Neutrophil (primary cell): ENCODE measurements at regions not wholly inside any gene's neighbourhood (a gene's known extent, or its start where the extent isn't known, plus 50 kb on each side); places are given as distances from the start of the nearest gene placed in this dataset.

ENCODE experiments used
- H3K27ac ChIP-seq: fragments of 200-600 bp; sonication (generic); 2 replicates; pipeline ENCODE4 v1.5.1; 2016; ENCODE audit warnings: mild to moderate bottlenecking, moderate library complexity
- H3K27me3 ChIP-seq: fragments of 200-600 bp; sonication (generic); 2 replicates; pipeline ENCODE4 v1.6.0; 2016; ENCODE audit warnings: mild to moderate bottlenecking
- H3K36me3 ChIP-seq: fragments of 200-600 bp; sonication (generic); 2 replicates; pipeline ENCODE4 v1.5.1; 2017
- H3K4me1 ChIP-seq, 2 experiments: fragments of 200-600 bp in 1 of 2; sonication (generic) in 1 of 2; 1 replicate in 1 of 2; 2 replicates in 1 of 2; pipeline versions ENCODE4 v1.5.1 to v1.6.1; 2013 to 2016; ENCODE audit warnings: low read depth in 1 of 2, low read length in 1 of 2, mild to moderate bottlenecking in 1 of 2, moderate library complexity in 1 of 2; ENCODE audit not compliant: control insufficient read depth in 1 of 2, insufficient read depth in 1 of 2
- H3K4me3 ChIP-seq, 2 experiments: fragments of 200-600 bp in 1 of 2; sonication (generic) in 1 of 2; 1 replicate in 1 of 2; 2 replicates in 1 of 2; pipeline ENCODE4 v1.5.1; 2013 to 2016; ENCODE audit warnings: low read depth in 1 of 2, low read length in 1 of 2, mild to moderate bottlenecking in 1 of 2, moderate library complexity in 1 of 2
- H3K9me3 ChIP-seq: fragments of 200-600 bp; sonication (generic); 2 replicates; pipeline ENCODE4 v1.5.1; 2016
- TF ChIP-seq, protein P1 (sequence below): fragments of 200-600 bp; sonication (generic); IDR thresholded peaks from 2 replicates; pipeline ENCODE4 v1.5.1; 2016; ENCODE audit warnings: antibody characterized with exemption

DNA sequence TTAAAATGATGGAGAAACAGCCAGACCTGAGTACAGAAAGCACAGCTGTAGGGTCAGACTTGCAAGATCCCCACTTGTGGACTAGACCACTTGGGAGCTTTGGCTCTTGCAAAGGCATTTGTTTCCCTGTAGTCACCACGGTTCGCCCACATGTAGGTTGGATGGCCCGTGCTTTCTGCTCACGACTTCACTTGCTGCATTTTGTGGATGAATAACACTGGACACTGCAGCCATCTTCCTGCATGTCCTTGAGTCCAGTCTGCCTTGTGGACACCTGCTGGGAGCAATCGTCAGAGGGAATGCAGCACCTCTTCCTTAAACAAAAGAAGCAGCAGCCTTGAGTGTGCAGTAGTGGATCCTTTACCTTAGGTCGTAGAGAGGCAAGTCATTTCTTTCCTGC is 372.9 kb upstream of the IRX2 start:
- Histone ChIP-seq H3K36me3 (no peaks in the 10 kb centered on the region), H3K27ac (no peak overlapping the region), H3K4me1 (no peaks in the 10 kb centered on the region), H3K9me3 (no peaks in the 10 kb centered on the region), H3K27me3 (peaks cover 44% of the 10 kb centered on the region), H3K4me3 (no peak overlapping the region)
- TF ChIP-seq, protein P1, sequence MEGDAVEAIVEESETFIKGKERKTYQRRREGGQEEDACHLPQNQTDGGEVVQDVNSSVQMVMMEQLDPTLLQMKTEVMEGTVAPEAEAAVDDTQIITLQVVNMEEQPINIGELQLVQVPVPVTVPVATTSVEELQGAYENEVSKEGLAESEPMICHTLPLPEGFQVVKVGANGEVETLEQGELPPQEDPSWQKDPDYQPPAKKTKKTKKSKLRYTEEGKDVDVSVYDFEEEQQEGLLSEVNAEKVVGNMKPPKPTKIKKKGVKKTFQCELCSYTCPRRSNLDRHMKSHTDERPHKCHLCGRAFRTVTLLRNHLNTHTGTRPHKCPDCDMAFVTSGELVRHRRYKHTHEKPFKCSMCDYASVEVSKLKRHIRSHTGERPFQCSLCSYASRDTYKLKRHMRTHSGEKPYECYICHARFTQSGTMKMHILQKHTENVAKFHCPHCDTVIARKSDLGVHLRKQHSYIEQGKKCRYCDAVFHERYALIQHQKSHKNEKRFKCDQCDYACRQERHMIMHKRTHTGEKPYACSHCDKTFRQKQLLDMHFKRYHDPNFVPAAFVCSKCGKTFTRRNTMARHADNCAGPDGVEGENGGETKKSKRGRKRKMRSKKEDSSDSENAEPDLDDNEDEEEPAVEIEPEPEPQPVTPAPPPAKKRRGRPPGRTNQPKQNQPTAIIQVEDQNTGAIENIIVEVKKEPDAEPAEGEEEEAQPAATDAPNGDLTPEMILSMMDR, result no peak

DNA sequence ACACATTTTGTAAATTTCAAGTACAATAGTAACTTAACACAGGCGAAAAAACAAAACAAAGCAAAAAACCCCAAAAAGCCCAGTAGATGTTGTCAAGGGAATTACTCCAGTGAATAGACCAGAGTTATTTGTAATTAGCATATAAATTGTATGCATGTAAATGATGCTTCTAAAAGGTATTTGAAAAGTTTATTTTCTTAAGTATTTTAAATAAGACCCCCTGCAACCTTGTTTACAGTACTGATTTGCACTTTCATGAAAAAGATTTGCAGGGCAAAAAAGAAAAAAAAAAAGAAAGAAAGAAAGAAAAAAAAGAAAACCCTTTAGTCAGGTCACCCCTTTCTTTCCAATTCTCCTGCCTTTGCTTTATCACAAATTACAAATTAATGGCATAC is 372.3 kb upstream of the IRX2 start:
- Histone ChIP-seq H3K36me3 (no peaks in the 10 kb centered on the region), H3K4me1 (no peaks in the 10 kb centered on the region), H3K4me3 (no peak overlapping the region), H3K9me3 (no peaks in the 10 kb centered on the region), H3K27me3 (peaks cover 50% of the 10 kb centered on the region), H3K27ac (no peak overlapping the region)
- TF ChIP-seq, protein P1, result no peak

DNA sequence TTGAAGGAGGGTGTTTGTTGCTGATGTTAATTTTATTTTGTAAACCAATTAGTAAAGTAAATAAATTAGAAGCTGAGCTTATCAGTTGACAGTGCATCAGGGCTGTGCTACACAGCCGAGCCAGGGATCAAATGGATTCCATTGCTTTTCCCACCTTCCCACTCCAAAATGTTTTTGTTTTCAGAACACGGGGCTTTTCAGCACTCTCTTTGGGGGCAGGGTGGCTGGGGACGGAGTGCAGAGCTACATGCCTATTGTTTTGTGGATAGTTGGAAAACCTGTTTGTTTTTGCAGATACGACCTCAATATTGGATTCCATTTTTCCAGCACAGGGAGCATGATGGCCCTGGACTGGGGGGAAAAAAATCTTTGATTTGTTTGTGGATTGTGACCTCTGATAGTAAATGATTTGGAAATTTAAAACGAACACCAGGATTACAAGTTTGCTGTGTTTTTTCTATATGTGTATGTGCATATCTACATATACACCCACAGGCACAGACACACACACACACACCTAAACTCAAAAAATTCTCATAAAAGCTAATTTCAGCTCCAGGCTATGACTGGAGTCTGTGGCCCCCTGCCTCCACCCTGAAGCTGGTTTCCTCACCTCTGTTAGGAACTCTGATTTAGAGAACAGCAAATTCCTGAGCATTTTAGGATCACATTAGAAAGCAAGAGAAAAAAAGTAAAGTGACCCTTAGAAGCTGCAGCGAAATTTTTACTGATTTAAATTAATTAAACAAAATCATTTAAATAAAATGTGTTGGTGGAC is 371.7 kb upstream of the IRX2 start:
- TF ChIP-seq, protein P1, result no peak
- Histone ChIP-seq H3K36me3 (no peaks in the 10 kb centered on the region), H3K27me3 (peaks cover 56% of the 10 kb centered on the region), H3K27ac (no peak overlapping the region), H3K4me1 (no peaks in the 10 kb centered on the region), H3K9me3 (no peaks in the 10 kb centered on the region), H3K4me3 (no peak overlapping the region)

DNA sequence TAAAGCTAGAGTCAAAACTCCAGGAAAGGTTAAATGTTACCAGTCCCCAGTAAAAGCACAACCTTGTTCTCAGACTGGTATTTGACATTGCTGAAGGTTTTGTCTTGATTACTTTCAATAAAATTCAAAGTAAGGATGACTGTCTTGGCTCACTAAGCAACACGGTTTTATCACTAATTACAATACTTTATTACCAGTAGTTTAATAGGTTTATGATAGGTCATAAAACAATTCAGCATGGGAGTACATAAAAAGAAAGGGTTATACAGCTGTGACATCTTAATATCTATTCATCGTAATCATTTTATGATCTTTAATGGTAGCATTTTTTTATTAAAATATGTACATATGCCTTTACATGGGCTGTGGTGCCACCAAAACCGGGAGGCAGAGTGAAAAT is 370.7 kb upstream of the IRX2 start:
- TF ChIP-seq, protein P1, result no peak
- Histone ChIP-seq H3K4me3 (no peak overlapping the region), H3K9me3 (no peaks in the 10 kb centered on the region), H3K27me3 (peaks cover 66% of the 10 kb centered on the region), H3K4me1 (no peaks in the 10 kb centered on the region), H3K36me3 (no peaks in the 10 kb centered on the region), H3K27ac (no peak overlapping the region)

DNA sequence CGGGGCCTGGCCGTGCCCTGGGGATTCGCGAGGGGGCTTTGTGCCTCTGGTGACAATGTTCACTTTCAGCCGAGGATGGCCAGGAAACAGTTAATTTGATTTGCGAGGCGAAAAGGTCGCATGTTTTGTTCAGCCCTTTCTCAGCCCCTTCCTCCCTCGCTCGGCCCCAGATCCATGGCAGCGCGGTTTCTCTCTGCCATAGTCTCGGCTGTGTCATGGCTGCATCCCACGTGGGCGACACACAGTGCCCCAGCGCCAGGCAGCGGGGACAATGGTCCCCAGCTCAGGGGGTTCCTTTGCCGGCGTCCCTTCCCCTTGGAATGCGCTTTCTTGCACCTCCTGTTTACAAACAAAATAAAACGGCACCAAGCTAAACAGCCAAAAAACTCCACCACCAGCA is 370.3 kb upstream of the IRX2 start:
- Histone ChIP-seq H3K4me1 (no peaks in the 10 kb centered on the region), H3K27me3 (peaks cover 70% of the 10 kb centered on the region), H3K36me3 (no peaks in the 10 kb centered on the region), H3K27ac (no peak overlapping the region), H3K9me3 (no peaks in the 10 kb centered on the region), H3K4me3 (no peak overlapping the region)
- TF ChIP-seq, protein P1, result no peak
